K562 (cell line): ENCODE measurements at regions not wholly inside any gene's neighbourhood (a gene's known extent, or its start where the extent isn't known, plus 50 kb on each side); places are given as distances from the start of the nearest gene placed in this dataset.

Experiments
- ATAC-seq: fragments of 200-7000 bp; cut with Tn5 transposase; 3 replicates; pipeline ENCODE4 v1.9.1; 2020; ENCODE audit warnings: moderate library complexity
- BruUV-seq: library from RNA; stranded (reverse); fragments of 400-500 nt; replicated peaks from 2 replicates; lab custom pipeline; 2021; lab: Mats Ljungman, UMichigan
- CTCF ChIA-PET: fragments of 300-600 bp; formaldehyde crosslinking; extraction: SDS; loops from one replicate; lab custom pipeline; 2021; ENCODE audit warnings: low intra/inter-chr PET ratio; lab: Yijun Ruan, JAX
- POLR2A ChIA-PET: fragments of 300-600, 350-650 bp; sonication (Branson Sonifier 250); formaldehyde crosslinking; extraction: SDS; loops from one replicate; lab custom pipeline; 2021; ENCODE audit warnings: antibody characterized with exemption, inconsistent platforms; lab: Yijun Ruan, JAX
- DNase-seq, 4 experiments: peaks; one replicate each; pipeline versions ENCODE4 v3.0.0 to v3.0.0-alpha.2; 2011 to 2018; ENCODE audit warnings: low spot score in 3 of 4, mixed read lengths in 3 of 4; ENCODE audit errors: extremely low read depth in 1 of 4
- FAIRE-seq: peaks from 2 replicates; lab custom pipeline; 2011; peaks lifted over from hg19 to GRCh38; lab: Jason Lieb, UNC
- H2AFZ ChIP-seq: 2 replicates; pipeline ENCODE4 v1.6.0; 2011; ENCODE audit warnings: low read depth, low read length, control low read depth, inconsistent platforms
- H3K27ac ChIP-seq: fragments of 200-600 bp; 3 replicates; pipeline ENCODE4 v1.8.0; 2011; ENCODE audit warnings: low read depth, mild to moderate bottlenecking, control low read depth, inconsistent platforms, low read length, moderate library complexity, mixed read lengths; ENCODE audit errors: extremely low read depth
- H3K27me3 ChIP-seq, 2 experiments: fragments of 300-600 bp in 1 of 2; 2 replicates in 1 of 2; 3 replicates in 1 of 2; pipeline versions ENCODE4 v1.6.0 to v1.8.0; 2011; ENCODE audit warnings: inconsistent platforms in 2 of 2, low read length in 2 of 2, mild to moderate bottlenecking in 1 of 2, mixed read lengths in 1 of 2, moderate library complexity in 1 of 2; ENCODE audit not compliant: control insufficient read depth in 2 of 2, insufficient read depth in 2 of 2
- H3K36me3 ChIP-seq: fragments of 300-600 bp; 3 replicates; pipeline ENCODE4 v1.8.0; 2011; ENCODE audit warnings: mild to moderate bottlenecking, low read length, inconsistent platforms; ENCODE audit not compliant: control insufficient read depth, insufficient read depth
- H3K4me1 ChIP-seq, 2 experiments: fragments of 200-600 bp in 1 of 2; replicated peaks in 1 of 2; 2 replicates in 1 of 2; 3 replicates in 1 of 2; pipeline versions ENCODE4 v1.5.1 to v1.8.0; 2011; ENCODE audit warnings: inconsistent platforms in 2 of 2, low read length in 2 of 2, mild to moderate bottlenecking in 1 of 2, mixed read lengths in 1 of 2, moderate library complexity in 1 of 2; ENCODE audit not compliant: control insufficient read depth in 2 of 2, insufficient read depth in 2 of 2
- H3K4me2 ChIP-seq: 2 replicates; pipeline ENCODE4 v1.6.1; 2011; ENCODE audit warnings: low read length, control low read depth, inconsistent platforms, mixed read lengths; ENCODE audit not compliant: insufficient read depth
- H3K4me3 ChIP-seq: fragments of 200-600 bp; sonication (generic), shearing (Covaris generic); 2 replicates; pipeline ENCODE4 v1.5.1; 2016; ENCODE audit warnings: control low read depth, inconsistent platforms
- H3K79me2 ChIP-seq: fragments of 200-600 bp; 3 replicates; pipeline ENCODE4 v1.8.0; 2011; ENCODE audit warnings: low read length, inconsistent platforms; ENCODE audit not compliant: control insufficient read depth, insufficient read depth
- H3K9ac ChIP-seq, 2 experiments: 2 replicates each; pipeline versions ENCODE4 v1.6.0 to v1.6.1; 2011; ENCODE audit warnings: low read depth in 2 of 2, low read length in 2 of 2, control low read depth in 1 of 2, inconsistent platforms in 1 of 2, mild to moderate bottlenecking in 1 of 2, mixed read lengths in 1 of 2; ENCODE audit not compliant: insufficient read depth in 1 of 2
- H3K9me1 ChIP-seq: one replicate; pipeline ENCODE4 v1.6.0; 2011; ENCODE audit warnings: inconsistent platforms, mild to moderate bottlenecking, low read length, moderate library complexity; ENCODE audit not compliant: control insufficient read depth, insufficient read depth
- H3K9me3 ChIP-seq: replicated peaks from 2 replicates; pipeline ENCODE4 v1.5.1; 2011; ENCODE audit warnings: low read depth, low read length, inconsistent platforms; ENCODE audit not compliant: control insufficient read depth, insufficient read depth
- H4K20me1 ChIP-seq: replicated peaks from 2 replicates; pipeline ENCODE4 v1.6.1; 2011; ENCODE audit warnings: low read length, inconsistent platforms, mixed read lengths; ENCODE audit not compliant: control insufficient read depth, insufficient read depth
- BHLHE40 ChIP-seq: IDR thresholded peaks from 2 replicates; pipeline ENCODE4 v1.6.1; 2011; ENCODE audit warnings: low read length, improper control_type of control experiment
- C11orf30 ChIP-seq: fragments of 450-650 bp; IDR thresholded peaks from 2 replicates; pipeline ENCODE4 v1.6.1; 2016; ENCODE audit warnings: low read depth, mild to moderate bottlenecking
- CBX3 ChIP-seq, 2 experiments: IDR thresholded peaks; 1 replicate in 1 of 2; 2 replicates in 1 of 2; pipeline ENCODE4 v1.6.1; 2012; ENCODE audit warnings: inconsistent platforms in 2 of 2, low read length in 2 of 2, borderline replicate concordance in 1 of 2, control low read depth in 1 of 2
- CEBPB ChIP-seq: fragments of 450-650 bp; IDR thresholded peaks from 2 replicates; pipeline ENCODE4 v1.6.1; 2016; ENCODE audit warnings: missing genetic modification characterization, missing compliant biosample characterization
- EP300 ChIP-seq: IDR thresholded peaks from 2 replicates; pipeline ENCODE4 v1.6.1; 2012; ENCODE audit warnings: low read length, improper control_type of control experiment
- IRF2 ChIP-seq: sonication (generic); formaldehyde crosslinking; IDR thresholded peaks from 2 replicates; pipeline ENCODE4 v1.8.1; 2022; ENCODE audit warnings: mild to moderate bottlenecking, missing genetic modification reagents
- RFX1 ChIP-seq: fragments of 450-650 bp; IDR thresholded peaks from 2 replicates; pipeline ENCODE4 v1.6.1; 2016; ENCODE audit warnings: mild to moderate bottlenecking, moderate library complexity
- ZBTB17 ChIP-seq: fragments of 450-650 bp; formaldehyde crosslinking; IDR thresholded peaks from 2 replicates; pipeline ENCODE4 v1.4.0; 2020; ENCODE audit warnings: mild to moderate bottlenecking
- ZNF124 ChIP-seq: sonication (generic); formaldehyde crosslinking; IDR thresholded peaks from 2 replicates; pipeline ENCODE4 v1.8.1; 2022; ENCODE audit warnings: missing genetic modification reagents
- ZNF311 ChIP-seq: fragments of 250-450 bp; sonication (Bioruptor Pico); IDR thresholded peaks from 2 replicates; pipeline ENCODE4 v1.4.0; 2020; ENCODE audit warnings: mild to moderate bottlenecking, moderate library complexity
- ZNF507 ChIP-seq: conservative IDR thresholded peaks from 2 replicates; pipeline ENCODE4 v1.6.1; 2017; ENCODE audit warnings: missing genetic modification characterization, missing compliant biosample characterization
- ZNF785 ChIP-seq: fragments of 250-450 bp; sonication (Bioruptor Pico); IDR thresholded peaks from 2 replicates; pipeline ENCODE4 v1.4.0; 2020; ENCODE audit warnings: mild to moderate bottlenecking
- in situ Hi-C: fragments of 300-500 bp; cut with MboI; formaldehyde crosslinking; loops from 4 replicates; pipeline ENCODE4 v1.15.0; 2018; ENCODE audit warnings: inconsistent platforms, mixed read lengths
- intact Hi-C: fragments of 100-400 bp; cut with micrococcal nuclease; formaldehyde crosslinking; loops from 2 replicates; pipeline ENCODE4 v1.14.2; 2022
- TF ChIP-seq, protein P1 (sequence below): fragments of 250-450 bp; sonication (Bioruptor Pico); IDR thresholded peaks from 2 replicates; pipeline ENCODE4 v1.5.0; 2021
- TF ChIP-seq, protein P2 (sequence below): fragments of 200-600 bp; sonication (generic); IDR thresholded peaks from one replicate; pipeline ENCODE4 v1.6.1; 2012; ENCODE audit warnings: mild to moderate bottlenecking, low read depth, low read length, inconsistent platforms

DNA sequence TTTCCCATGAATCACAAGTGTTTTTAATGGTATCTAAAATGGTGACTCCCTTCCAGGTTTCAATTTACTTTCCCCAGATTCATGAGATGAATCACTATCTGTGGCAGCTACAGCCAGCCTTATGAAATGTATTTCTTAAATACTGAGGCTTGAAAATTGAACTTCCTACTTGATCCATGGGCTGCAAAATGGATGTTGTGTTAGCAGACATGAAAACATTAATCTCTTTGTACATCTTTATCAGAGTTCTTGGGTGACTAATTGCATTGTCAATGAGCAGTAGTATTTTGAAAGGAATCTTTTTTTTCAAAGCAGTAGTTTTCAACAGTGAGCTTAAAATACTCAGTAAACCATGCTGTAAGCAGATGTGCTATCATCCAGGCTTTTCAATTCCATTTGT is 250.8 kb downstream of the SLC6A15 start:
- POLR2A ChIA-PET = no interaction called here
- no peak for FAIRE-seq
- H2AFZ ChIP-seq = no peak overlapping the region
- H3K4me2 ChIP-seq = no peak overlapping the region
- no peak overlapping the region for H3K9ac ChIP-seq
- intact Hi-C loops = no loop called here
- CTCF ChIA-PET = no interaction called here
- H3K4me1 ChIP-seq = no peaks in the 10 kb centered on the region
- BruUV-seq = no TSS peak
- TF ChIP-seq, protein P1, sequence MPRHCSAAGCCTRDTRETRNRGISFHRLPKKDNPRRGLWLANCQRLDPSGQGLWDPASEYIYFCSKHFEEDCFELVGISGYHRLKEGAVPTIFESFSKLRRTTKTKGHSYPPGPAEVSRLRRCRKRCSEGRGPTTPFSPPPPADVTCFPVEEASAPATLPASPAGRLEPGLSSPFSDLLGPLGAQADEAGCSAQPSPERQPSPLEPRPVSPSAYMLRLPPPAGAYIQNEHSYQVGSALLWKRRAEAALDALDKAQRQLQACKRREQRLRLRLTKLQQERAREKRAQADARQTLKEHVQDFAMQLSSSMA (CRISPR knock-in tag) = no peak
- TF ChIP-seq C11orf30 (no peak), ZBTB17 (CRISPR knock-in tag) (no peak), IRF2 (CRISPR knock-in tag) (no peak), RFX1 (no peak), CEBPB (no peak), ZNF507 (tag) (no peak), ZNF311 (CRISPR knock-in tag) (no peak), CBX3 (IDR thresholded peaks at IDR 0.05; ENCODE audit: borderline replicate concordance in 1 of 2, low read length in 2 of 2) (no peak), EP300 (no peak), BHLHE40 (no peak), ZNF785 (CRISPR knock-in tag) (no peak), ZNF124 (no peak)
- TF ChIP-seq, protein P2, sequence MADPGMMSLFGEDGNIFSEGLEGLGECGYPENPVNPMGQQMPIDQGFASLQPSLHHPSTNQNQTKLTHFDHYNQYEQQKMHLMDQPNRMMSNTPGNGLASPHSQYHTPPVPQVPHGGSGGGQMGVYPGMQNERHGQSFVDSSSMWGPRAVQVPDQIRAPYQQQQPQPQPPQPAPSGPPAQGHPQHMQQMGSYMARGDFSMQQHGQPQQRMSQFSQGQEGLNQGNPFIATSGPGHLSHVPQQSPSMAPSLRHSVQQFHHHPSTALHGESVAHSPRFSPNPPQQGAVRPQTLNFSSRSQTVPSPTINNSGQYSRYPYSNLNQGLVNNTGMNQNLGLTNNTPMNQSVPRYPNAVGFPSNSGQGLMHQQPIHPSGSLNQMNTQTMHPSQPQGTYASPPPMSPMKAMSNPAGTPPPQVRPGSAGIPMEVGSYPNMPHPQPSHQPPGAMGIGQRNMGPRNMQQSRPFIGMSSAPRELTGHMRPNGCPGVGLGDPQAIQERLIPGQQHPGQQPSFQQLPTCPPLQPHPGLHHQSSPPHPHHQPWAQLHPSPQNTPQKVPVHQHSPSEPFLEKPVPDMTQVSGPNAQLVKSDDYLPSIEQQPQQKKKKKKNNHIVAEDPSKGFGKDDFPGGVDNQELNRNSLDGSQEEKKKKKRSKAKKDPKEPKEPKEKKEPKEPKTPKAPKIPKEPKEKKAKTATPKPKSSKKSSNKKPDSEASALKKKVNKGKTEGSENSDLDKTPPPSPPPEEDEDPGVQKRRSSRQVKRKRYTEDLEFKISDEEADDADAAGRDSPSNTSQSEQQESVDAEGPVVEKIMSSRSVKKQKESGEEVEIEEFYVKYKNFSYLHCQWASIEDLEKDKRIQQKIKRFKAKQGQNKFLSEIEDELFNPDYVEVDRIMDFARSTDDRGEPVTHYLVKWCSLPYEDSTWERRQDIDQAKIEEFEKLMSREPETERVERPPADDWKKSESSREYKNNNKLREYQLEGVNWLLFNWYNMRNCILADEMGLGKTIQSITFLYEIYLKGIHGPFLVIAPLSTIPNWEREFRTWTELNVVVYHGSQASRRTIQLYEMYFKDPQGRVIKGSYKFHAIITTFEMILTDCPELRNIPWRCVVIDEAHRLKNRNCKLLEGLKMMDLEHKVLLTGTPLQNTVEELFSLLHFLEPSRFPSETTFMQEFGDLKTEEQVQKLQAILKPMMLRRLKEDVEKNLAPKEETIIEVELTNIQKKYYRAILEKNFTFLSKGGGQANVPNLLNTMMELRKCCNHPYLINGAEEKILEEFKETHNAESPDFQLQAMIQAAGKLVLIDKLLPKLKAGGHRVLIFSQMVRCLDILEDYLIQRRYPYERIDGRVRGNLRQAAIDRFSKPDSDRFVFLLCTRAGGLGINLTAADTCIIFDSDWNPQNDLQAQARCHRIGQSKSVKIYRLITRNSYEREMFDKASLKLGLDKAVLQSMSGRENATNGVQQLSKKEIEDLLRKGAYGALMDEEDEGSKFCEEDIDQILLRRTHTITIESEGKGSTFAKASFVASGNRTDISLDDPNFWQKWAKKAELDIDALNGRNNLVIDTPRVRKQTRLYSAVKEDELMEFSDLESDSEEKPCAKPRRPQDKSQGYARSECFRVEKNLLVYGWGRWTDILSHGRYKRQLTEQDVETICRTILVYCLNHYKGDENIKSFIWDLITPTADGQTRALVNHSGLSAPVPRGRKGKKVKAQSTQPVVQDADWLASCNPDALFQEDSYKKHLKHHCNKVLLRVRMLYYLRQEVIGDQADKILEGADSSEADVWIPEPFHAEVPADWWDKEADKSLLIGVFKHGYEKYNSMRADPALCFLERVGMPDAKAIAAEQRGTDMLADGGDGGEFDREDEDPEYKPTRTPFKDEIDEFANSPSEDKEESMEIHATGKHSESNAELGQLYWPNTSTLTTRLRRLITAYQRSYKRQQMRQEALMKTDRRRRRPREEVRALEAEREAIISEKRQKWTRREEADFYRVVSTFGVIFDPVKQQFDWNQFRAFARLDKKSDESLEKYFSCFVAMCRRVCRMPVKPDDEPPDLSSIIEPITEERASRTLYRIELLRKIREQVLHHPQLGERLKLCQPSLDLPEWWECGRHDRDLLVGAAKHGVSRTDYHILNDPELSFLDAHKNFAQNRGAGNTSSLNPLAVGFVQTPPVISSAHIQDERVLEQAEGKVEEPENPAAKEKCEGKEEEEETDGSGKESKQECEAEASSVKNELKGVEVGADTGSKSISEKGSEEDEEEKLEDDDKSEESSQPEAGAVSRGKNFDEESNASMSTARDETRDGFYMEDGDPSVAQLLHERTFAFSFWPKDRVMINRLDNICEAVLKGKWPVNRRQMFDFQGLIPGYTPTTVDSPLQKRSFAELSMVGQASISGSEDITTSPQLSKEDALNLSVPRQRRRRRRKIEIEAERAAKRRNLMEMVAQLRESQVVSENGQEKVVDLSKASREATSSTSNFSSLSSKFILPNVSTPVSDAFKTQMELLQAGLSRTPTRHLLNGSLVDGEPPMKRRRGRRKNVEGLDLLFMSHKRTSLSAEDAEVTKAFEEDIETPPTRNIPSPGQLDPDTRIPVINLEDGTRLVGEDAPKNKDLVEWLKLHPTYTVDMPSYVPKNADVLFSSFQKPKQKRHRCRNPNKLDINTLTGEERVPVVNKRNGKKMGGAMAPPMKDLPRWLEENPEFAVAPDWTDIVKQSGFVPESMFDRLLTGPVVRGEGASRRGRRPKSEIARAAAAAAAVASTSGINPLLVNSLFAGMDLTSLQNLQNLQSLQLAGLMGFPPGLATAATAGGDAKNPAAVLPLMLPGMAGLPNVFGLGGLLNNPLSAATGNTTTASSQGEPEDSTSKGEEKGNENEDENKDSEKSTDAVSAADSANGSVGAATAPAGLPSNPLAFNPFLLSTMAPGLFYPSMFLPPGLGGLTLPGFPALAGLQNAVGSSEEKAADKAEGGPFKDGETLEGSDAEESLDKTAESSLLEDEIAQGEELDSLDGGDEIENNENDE = no peak
- TF ChIP-seq, all 486 proteins: peak for 0
- no peaks in the 10 kb centered on the region for H3K9me1 ChIP-seq
- no peaks in the 10 kb centered on the region for H3K36me3 ChIP-seq
- DNase-seq (no peak), ATAC-seq (no peak)
- H3K79me2 ChIP-seq = no peaks in the 10 kb centered on the region
- H3K4me3 ChIP-seq = no peak overlapping the region
- H3K9me3 ChIP-seq = no peaks in the 10 kb centered on the region
- H4K20me1 ChIP-seq = no peaks in the 10 kb centered on the region
- no peak overlapping the region for H3K27ac ChIP-seq
- no peaks in the 10 kb centered on the region for H3K27me3 ChIP-seq
- in situ Hi-C loops = no loop called here
